RKO (cell line): ENCODE measurements at regions not wholly inside any gene's neighbourhood (a gene's known extent, or its start where the extent isn't known, plus 50 kb on each side); places are given as distances from the start of the nearest gene placed in this dataset.
A peak's percentile ranks its signal among the peaks of the same experiment; 100 is the strongest.

Experiments used
- DNase-seq: peaks from one replicate; pipeline ENCODE4 v3.0.0-alpha.2; 2016; ENCODE audit warnings: low spot score

DNA sequence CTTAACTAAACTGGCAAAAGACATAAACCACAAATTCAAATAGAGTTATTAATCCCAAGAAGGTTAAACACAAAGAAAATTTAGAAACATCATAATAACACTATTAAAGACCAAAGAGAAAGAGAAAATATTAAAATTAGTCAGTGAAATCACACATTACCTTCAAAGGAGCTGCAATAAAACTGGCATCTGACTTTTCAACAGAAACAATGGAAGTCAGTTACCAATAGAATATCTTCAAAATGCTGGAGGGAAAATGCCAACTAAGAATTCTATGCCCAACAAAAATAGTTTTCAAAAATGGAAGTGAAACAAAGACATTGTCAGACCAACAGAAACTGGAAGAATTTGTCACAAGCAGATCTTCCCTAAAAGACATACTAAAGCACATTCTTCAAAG, 68.7 kb upstream of the RNF7 start:
- no peak for DNase-seq

DNA sequence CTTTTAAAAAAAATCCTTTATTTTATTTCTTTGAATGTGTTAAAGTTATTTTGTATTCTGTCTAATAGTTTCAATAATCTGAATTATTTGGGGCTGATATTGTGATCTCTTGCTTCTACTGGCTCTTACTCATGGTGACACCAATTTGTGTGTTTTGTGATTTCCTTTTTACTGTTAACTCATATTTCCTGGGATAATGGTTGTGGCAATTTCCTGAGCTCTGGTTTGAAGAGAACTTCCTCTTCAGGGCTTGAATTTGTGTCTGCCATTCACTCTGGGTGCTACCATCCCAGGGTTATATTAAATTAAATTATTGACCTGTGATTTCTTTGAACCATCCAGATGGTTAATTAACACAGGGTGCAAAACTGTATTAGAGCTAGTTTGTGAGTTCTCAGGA, 60.4 kb upstream of the RNF7 start:
- no peak for DNase-seq

DNA sequence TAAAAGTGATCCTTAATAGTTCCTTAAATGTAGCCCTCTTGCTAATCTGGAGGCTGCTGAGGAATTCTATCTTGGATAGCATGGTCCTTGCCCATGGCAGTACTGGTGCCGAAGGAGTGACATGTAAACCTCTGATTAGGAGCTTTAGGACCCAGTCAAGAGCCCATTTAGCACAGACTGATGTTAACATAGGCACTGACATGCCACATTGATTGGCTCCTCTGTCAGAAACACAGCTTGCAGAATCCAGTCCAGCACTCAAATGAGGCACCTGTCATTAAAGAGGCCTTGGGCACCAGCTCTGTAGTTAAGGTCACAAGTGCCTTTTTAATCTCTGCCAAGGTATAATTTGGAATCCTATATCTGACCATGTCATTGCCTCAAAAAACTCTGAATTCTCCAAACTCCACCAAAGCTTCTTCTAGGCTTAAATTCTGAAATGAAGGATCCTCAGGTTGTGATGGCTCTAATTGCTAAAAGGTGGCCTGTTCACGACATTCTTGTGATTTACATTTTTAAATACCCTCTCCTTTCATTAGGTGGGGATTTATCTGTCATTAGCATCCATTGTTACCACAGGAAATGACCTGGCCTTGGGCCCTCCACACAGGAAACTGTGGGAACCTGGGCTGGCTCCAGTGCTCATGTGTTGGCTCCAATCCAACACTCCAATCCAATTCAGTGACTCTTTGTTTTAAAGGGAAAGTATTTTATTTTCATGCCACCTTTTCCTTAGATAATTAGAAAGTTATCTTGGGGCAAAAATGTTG, 57.3 kb upstream of the RNF7 start:
- DNase-seq = peak; percentile 62

DNA sequence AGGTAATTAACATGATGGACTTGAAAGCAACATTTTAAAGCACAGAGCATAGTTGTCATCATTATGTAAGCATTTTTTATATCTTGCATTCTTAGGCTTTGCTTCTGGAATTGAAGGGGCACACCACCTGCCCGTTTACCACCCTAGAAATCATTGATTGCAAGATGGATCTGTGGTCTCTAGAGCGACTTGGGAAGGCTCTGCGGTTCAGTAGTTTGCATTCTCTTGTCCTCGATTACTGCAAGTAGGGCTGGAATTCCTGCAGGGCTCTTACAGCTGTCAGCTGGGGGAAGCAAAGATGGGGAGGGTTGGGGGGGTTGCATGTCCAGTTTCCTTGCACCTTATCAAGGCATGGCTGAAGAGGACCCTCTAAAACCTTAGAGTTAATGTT, 56.7 kb upstream of the RNF7 start:
- no peak for DNase-seq

DNA sequence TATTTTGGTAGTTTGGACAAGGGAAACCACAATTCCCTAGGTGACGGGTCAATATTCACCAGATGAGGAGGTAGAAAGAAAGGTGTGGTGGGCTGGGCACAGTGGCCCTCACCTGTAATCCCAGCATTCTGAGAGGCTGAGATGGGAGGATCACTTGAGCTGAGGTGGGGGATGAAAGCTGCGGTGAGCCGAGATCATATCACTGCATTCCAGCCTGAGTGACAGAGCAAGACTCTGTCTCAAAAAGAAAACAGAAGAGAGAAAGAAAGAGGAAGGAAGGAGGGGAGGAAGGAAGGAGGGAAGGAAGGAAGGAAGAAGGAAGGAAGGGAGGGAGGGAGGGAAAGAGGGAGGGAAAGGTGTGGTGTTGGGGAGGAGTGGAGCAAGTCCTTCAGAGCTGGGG, 56.1 kb upstream of the RNF7 start:
- no peak for DNase-seq

DNA sequence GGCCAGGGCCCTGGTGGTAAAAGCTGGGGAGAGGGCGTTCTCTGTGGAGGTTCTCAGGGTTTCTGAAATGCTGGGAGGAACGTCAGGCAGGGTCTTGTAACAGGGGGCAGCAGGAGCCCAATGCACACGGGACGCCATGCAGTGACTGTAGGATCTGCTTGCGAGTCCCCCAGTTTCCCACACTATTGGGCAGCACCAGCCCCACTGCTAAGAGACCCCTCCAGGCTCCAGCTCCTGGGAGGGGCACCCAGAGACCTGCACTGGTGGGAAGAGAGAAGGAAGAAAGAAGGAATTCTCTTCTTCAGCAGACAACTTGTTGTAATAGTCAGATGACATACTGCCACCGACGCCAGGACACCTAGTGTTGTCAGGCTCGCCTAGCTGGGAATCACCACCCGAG, 55.2 kb upstream of the RNF7 start:
- no peak for DNase-seq

DNA sequence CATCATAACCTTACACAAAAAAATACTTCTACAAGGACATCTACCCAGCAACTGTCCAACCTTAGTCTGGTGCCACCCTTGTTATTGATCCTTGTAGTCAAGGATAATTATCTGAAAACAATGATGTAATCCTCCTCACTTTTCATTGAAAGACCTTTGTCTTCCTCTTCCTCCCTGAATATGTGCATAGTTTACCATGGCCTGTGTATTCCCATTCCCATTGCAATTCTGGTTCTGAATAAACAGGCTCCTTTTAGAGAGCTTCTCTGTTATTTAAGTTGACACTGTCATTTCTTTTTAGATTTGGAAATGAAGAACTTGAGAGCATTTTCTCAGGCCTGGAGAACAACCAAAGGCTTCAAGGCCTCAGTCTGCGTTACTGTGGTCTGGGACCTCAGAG, 53.3 kb upstream of the RNF7 start:
- DNase-seq = no peak

DNA sequence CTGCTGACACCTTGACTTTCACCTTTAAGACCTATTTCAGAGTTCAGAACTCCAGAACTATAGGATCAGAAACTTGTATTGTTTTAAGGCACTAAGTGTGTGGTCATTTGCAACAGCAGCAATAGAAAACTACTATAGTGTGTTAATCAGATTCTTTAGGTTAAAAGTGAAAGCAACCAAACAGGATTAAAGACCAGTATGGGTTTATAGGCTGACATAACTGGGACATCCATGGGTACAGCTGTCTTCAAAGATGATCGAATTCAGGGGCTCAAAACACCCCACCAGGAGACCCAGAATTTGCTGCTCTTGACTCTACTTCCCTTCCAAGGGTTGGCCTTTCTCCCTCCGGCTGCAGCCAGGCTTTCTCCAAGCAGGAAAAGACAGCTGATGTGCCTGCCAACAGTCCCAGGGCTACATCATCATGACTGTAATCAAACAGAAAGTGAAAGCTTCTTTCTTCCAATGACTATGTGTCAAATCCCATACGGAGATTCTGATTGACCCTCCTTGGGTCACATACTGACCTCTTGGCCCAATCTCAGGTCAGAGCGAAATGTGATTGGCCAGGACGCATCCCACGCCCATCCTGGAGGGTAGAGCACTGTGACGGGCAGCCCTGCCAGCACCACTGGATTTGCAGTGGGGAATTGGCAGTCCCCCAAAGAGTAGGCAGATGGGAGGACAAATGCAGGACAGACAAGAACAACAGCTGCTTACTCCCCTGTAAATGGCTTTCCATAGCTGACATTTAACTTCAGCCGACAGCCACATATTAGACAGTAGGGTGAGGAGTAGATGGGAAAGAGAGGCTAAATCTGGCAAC, 51.4 kb upstream of the RNF7 start:
- peak; percentile 94 for DNase-seq
